ENCODE measurements at regions not wholly inside any gene's neighbourhood (a gene's known extent, or its start where the extent isn't known, plus 50 kb on each side); places are given as distances from the start of the nearest gene placed in this dataset.

- TF ChIP-seq CTCF (IDR thresholded peaks at IDR 0.05; ENCODE audit: poor library complexity) (no peak), EZH2phosphoT487 (IDR thresholded peaks at IDR 0.05; ENCODE audit: low read depth, severe bottlenecking, unreplicated experiment) (no peak)
These were observed 108.3 kb upstream of the ABCB5 start for GRCh38 chr7:20507157-20507556.

Measured in hepatocyte (in vitro differentiated cells).